IMR-90 (cell line): ENCODE measurements at regions not wholly inside any gene's neighbourhood (a gene's known extent, or its start where the extent isn't known, plus 50 kb on each side); places are given as distances from the start of the nearest gene placed in this dataset.
"Not testable (repeated sequence)": the region's sequence is repeated elsewhere in the genome, so short reads cannot be mapped to it uniquely, and the experiment has no call there.

Experiments used
- ATAC-seq: fragments of 200-7000 bp; cut with Tn5 transposase; 2 replicates; pipeline ENCODE4 v1.9.1; 2020; ENCODE audit warnings: low read depth, mild to moderate bottlenecking, moderate library complexity
- BruUV-seq: library from RNA; stranded (reverse); fragments of 400-500 nt; replicated peaks from 2 replicates; lab custom pipeline; 2021; lab: Mats Ljungman, UMichigan
- CTCF ChIA-PET: fragments of 300-600 bp; formaldehyde crosslinking; extraction: SDS; loops from one replicate; lab custom pipeline; 2021; ENCODE audit warnings: antibody characterized with exemption; lab: Yijun Ruan, JAX
- POLR2A ChIA-PET: fragments of 300-600 bp; sonication (Branson Sonifier 250); formaldehyde crosslinking; loops from one replicate; lab custom pipeline; 2022; ENCODE audit warnings: antibody characterized with exemption; ENCODE audit not compliant: unreplicated experiment; lab: Charles Lee
- DNase-seq: peaks from one replicate; pipeline ENCODE4 v3.0.0; 2013
- H2AFZ ChIP-seq: replicated peaks from 2 replicates; pipeline ENCODE3; 2013; ENCODE audit warnings: low read length, mild to moderate bottlenecking; ENCODE audit not compliant: poor library complexity
- H2AK5ac ChIP-seq: 2 replicates; pipeline ENCODE4 v1.6.1; 2013; ENCODE audit warnings: low read depth, low read length, inconsistent platforms
- H2AK9ac ChIP-seq: replicated peaks from 2 replicates; pipeline ENCODE3; 2013; ENCODE audit warnings: mild to moderate bottlenecking, low read depth, low read length, moderate library complexity; ENCODE audit not compliant: poor library complexity
- H2BK120ac ChIP-seq: 2 replicates; pipeline ENCODE4 v1.6.1; 2013; ENCODE audit warnings: low read depth, low read length, inconsistent platforms
- H2BK15ac ChIP-seq: 3 replicates; pipeline ENCODE4 v1.6.1; 2013; ENCODE audit warnings: low read depth, low read length, inconsistent platforms
- H2BK20ac ChIP-seq: 2 replicates; pipeline ENCODE4 v1.6.1; 2013; ENCODE audit warnings: low read depth, mild to moderate bottlenecking, inconsistent platforms, low read length, moderate library complexity
- H2BK5ac ChIP-seq: 2 replicates; pipeline ENCODE4 v1.6.1; 2013; ENCODE audit warnings: mild to moderate bottlenecking, low read depth, low read length, inconsistent platforms; ENCODE audit not compliant: poor library complexity, severe bottlenecking
- H3K14ac ChIP-seq: replicated peaks from 2 replicates; pipeline ENCODE4 v1.6.1; 2013; ENCODE audit warnings: low read depth, low read length, inconsistent platforms
- H3K18ac ChIP-seq: 2 replicates; pipeline ENCODE4 v1.6.1; 2013; ENCODE audit warnings: low read depth, low read length, control low read depth
- H3K23ac ChIP-seq: 2 replicates; pipeline ENCODE4 v1.6.1; 2013; ENCODE audit warnings: low read depth, low read length, inconsistent platforms
- H3K27ac ChIP-seq: 2 replicates; pipeline ENCODE4 v1.5.1; 2013; ENCODE audit warnings: mild to moderate bottlenecking, control low read depth, low read length; ENCODE audit not compliant: insufficient read depth
- H3K27me3 ChIP-seq: 2 replicates; pipeline ENCODE4 v1.6.1; 2013; ENCODE audit warnings: low read length; ENCODE audit not compliant: control insufficient read depth, insufficient read depth
- H3K36me3 ChIP-seq: 2 replicates; pipeline ENCODE4 v1.6.1; 2013; ENCODE audit warnings: low read length, mixed read lengths; ENCODE audit not compliant: control insufficient read depth, insufficient read depth
- H3K4ac ChIP-seq: 2 replicates; pipeline ENCODE4 v1.6.1; 2013; ENCODE audit warnings: low read depth, low read length, inconsistent platforms
- H3K4me1 ChIP-seq: 2 replicates; pipeline ENCODE4 v1.6.1; 2013; ENCODE audit warnings: low read length, mixed read lengths; ENCODE audit not compliant: control insufficient read depth, insufficient read depth
- H3K4me2 ChIP-seq: 2 replicates; pipeline ENCODE4 v1.6.1; 2013; ENCODE audit warnings: low read depth, mild to moderate bottlenecking, control low read depth, low read length, moderate library complexity
- H3K4me3 ChIP-seq: 2 replicates; pipeline ENCODE4 v1.5.1; 2013; ENCODE audit warnings: low read depth, mild to moderate bottlenecking, control low read depth, low read length, moderate library complexity; ENCODE audit not compliant: insufficient read depth
- H3K56ac ChIP-seq: 2 replicates; pipeline ENCODE4 v1.6.1; 2013; ENCODE audit warnings: low read length, inconsistent platforms; ENCODE audit not compliant: insufficient read depth; ENCODE audit errors: extremely low read depth
- H3K79me1 ChIP-seq, 2 experiments: 2 replicates each; pipeline ENCODE4 v1.6.1; 2013; ENCODE audit warnings: low read length in 2 of 2, inconsistent platforms in 1 of 2, low read depth in 1 of 2
- H3K9ac ChIP-seq: 2 replicates; pipeline ENCODE4 v1.6.1; 2013; ENCODE audit warnings: low read depth, low read length, control low read depth
- H3K9me1 ChIP-seq: 2 replicates; pipeline ENCODE4 v1.6.1; 2013; ENCODE audit warnings: low read length, inconsistent platforms; ENCODE audit not compliant: insufficient read depth
- H3K9me3 ChIP-seq: 2 replicates; pipeline ENCODE4 v1.6.1; 2013; ENCODE audit warnings: low read length; ENCODE audit not compliant: control insufficient read depth, insufficient read depth
- H4K20me1 ChIP-seq: 2 replicates; pipeline ENCODE4 v1.6.1; 2013; ENCODE audit warnings: low read length, inconsistent platforms; ENCODE audit not compliant: insufficient read depth
- H4K5ac ChIP-seq: 2 replicates; pipeline ENCODE4 v1.6.1; 2013; ENCODE audit warnings: mild to moderate bottlenecking, low read depth, low read length, control low read depth
- H4K8ac ChIP-seq, 2 experiments: 2 replicates each; pipeline ENCODE4 v1.6.1; 2013; ENCODE audit warnings: low read depth in 2 of 2, low read length in 2 of 2, control low read depth in 1 of 2, inconsistent platforms in 1 of 2
- H4K91ac ChIP-seq: 2 replicates; pipeline ENCODE4 v1.6.1; 2013; ENCODE audit warnings: low read depth, low read length, inconsistent platforms; ENCODE audit not compliant: insufficient read depth
- dilution Hi-C: fragments of 300-500 bp; cut with HindIII; formaldehyde crosslinking; loops from one replicate; pipeline ENCODE4 v1.14.3; 2018; ENCODE audit warnings: low sequenced_read_pairs; ENCODE audit not compliant: unreplicated experiment
- in situ Hi-C: fragments of 300-500 bp; cut with MboI; formaldehyde crosslinking; loops from 3 replicates; pipeline ENCODE4 v1.14.3; 2019; ENCODE audit warnings: low sequenced_read_pairs, inconsistent platforms, mixed read lengths
- intact Hi-C: fragments of 100-400 bp; cut with micrococcal nuclease; formaldehyde crosslinking; loops from 2 replicates; pipeline ENCODE4 v1.10.0; 2022

- CTCF ChIA-PET, H3K79me1 ChIP-seq, BruUV-seq, H3K4ac ChIP-seq, H4K20me1 ChIP-seq, H3K56ac ChIP-seq, H3K9me1 ChIP-seq, H3K14ac ChIP-seq, H2AK9ac ChIP-seq, DNase-seq, H3K18ac ChIP-seq, H3K4me1 ChIP-seq, H2AFZ ChIP-seq, H3K23ac ChIP-seq, H2BK15ac ChIP-seq, H3K27me3 ChIP-seq, H3K36me3 ChIP-seq, H3K9ac ChIP-seq, H4K91ac ChIP-seq, H2AK5ac ChIP-seq, ATAC-seq, POLR2A ChIA-PET, H2BK120ac ChIP-seq, H3K4me3 ChIP-seq, in situ Hi-C loops, H2BK5ac ChIP-seq, intact Hi-C loops, H4K5ac ChIP-seq, H2BK20ac ChIP-seq, dilution Hi-C loops, H3K9me3 ChIP-seq, H3K27ac ChIP-seq, H4K8ac ChIP-seq, H3K4me2 ChIP-seq: not testable (repeated sequence)
Observed at GRCh38 chr20:30191785-30192184, 1065.7 kb upstream of the DEFB115 start.

- H3K27me3 ChIP-seq, H2BK120ac ChIP-seq, H3K23ac ChIP-seq, H2BK15ac ChIP-seq, H3K9ac ChIP-seq, H2AK5ac ChIP-seq, H3K4me2 ChIP-seq, H3K4me1 ChIP-seq, intact Hi-C loops, dilution Hi-C loops, POLR2A ChIA-PET, H4K5ac ChIP-seq, H2BK20ac ChIP-seq, DNase-seq, H2AK9ac ChIP-seq, H3K79me1 ChIP-seq, H3K36me3 ChIP-seq, CTCF ChIA-PET, H3K14ac ChIP-seq, H3K4ac ChIP-seq, in situ Hi-C loops, ATAC-seq, H2AFZ ChIP-seq, H2BK5ac ChIP-seq, H3K56ac ChIP-seq, H3K18ac ChIP-seq, H3K4me3 ChIP-seq, BruUV-seq, H3K27ac ChIP-seq, H3K9me3 ChIP-seq, H4K8ac ChIP-seq, H4K20me1 ChIP-seq, H4K91ac ChIP-seq, H3K9me1 ChIP-seq: not testable (repeated sequence)
Observed at GRCh38 chr20:30234477-30234876, 1023.0 kb upstream of the DEFB115 start.
